Left lobe of liver (tissue), 2 donors: ENCODE measurements at regions not wholly inside any gene's neighbourhood (a gene's known extent, or its start where the extent isn't known, plus 50 kb on each side); places are given as distances from the start of the nearest gene placed in this dataset.

ENCODE experiments used
- ATAC-seq: fragments of 200-7000 bp; cut with Tn5 transposase; one replicate; pipeline ENCODE4 v1.9.1; 2020; ENCODE audit warnings: mild to moderate bottlenecking, moderate library complexity
- DNase-seq: peaks from one replicate; pipeline ENCODE4 v3.0.0-alpha.2; 2020; ENCODE audit warnings: low spot score
- donor health status: DM: no; HTN: no; CAD: no; lungs with moderate emphysema.
- donor health status: DM: no; HTN: yes; CAD: no.

DNA sequence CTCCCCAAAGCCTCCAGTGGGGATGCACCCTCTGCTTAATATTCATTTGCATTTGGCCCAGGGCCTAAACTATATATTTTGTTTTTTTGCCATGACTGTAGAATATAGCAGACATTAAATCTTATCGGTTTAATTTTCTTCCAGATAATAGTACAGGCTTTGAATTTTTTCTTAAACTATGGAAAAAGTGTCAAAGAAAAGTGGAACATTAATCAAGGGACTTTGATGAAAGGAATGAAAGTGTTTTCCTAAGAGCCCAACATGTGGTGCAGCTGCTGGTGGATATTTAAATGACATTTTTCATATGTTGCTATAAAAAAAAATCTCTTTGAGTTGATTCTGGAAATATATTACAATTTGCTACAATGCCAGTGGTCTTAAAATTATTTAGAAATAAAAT is 346.8 kb downstream of the CYP26B1 start:
- no peak for DNase-seq
- no peak for ATAC-seq

DNA sequence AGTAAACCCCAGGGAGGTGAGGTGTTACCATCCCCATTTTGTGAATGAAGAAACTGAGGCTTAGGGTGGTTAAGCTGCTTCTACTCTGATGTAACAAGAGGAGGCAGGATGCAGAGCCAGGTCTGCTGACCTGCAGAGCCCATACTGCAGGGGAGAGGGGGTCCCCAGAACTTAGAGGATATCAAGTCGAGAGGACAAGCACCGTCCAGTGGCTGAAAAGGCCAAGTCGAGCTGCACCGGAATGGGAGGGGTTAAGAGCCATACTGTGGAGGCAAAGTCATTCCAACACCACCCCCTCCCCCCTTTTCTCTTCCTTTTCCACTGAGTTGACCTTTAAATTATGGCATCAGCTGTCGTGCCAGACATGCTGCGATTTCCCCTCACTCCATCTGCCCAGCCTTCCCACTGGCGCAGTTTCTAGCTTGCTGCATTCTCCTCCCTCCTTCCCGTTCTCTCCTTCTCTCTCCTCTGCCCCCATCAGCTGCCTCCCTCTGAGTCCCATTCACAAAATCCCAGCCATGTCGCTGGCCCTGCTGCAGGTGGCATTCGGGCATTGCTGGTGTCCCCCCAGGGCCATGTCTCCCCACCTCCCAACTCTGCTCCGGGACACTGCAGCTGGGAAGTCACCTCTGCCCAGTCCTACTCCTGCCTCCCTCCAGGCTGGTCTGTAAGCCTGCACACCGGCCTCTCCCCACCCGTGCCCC is 346.9 kb downstream of the DYSF start:
- DNase-seq (no peak), ATAC-seq (no peak)

DNA sequence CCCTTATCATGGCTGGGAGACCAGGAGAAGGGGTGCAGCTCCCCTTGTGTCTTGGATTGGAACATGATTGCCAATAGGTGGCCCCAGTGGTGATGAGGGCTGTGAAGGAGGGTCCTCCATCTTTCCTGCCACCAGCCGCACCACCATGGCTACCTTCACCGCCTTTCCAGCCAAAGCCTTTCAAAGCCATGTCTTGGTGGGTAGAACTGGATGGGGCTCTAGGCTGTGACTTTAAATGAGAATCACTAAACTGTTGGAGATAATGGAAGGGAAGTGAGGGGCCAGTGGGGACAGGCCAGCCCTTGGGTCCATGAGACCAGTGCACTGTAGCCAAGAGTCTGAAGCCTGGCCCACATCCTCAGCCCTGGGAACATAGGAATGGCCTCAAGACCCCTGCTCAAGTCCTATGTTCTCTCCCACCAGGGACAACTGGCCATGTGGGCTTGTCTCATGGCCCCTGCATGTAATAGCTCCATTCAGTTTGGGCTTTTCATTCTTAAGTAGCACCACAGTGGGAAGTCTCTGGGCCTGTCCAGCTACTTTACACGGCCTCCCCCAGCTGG is 345.7 kb downstream of the DYSF start:
- no peak for DNase-seq
- no peak for ATAC-seq

GRCh38 chr2:71798266-71799012 is 345.1 kb downstream of the DYSF start:
- DNase-seq (peak; percentile 73), ATAC-seq (peak; percentile 96)

DNA sequence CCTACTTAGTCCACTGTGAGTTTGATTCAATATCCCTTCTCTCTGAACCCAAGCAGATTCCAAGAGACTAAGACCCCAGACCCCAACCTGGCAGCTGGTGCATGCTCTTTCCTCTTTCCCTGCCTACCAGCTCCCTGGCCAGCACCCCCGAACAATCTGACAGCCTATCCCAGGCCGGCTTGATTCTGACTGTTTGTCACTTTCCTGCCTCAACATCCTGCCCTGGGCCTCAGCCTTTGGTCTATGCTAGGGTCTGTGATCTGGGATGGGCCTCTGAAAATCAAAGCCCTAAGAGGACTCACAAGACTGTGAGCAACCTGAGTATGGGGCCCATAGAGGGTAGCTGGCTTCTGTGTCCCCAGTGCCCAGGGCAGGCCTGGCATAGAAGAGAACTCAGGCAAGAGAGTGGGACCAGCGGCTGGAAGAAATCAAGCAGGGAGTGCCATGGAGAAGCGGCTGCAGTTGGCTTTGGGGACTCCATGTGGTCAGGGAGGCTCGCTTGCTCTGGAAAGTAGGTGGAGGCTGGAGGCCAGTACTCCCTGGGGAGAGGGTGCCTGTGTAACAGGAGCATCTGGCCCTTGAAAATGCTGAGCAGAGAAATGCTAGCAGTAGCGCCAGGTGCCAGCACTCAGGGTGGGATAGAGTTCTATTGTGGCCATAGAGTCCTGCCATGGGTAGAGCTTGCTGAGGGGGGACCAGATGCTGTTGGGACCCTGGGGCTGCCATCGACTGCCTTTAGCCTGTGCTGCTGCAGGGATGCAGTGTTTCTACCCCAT is 343.9 kb downstream of the DYSF start:
- DNase-seq (no peak), ATAC-seq (no peak)

- ATAC-seq (no peak), DNase-seq (no peak)
Measured at GRCh38 chr2:71796174-71796593, 342.8 kb downstream of the DYSF start.

DNA sequence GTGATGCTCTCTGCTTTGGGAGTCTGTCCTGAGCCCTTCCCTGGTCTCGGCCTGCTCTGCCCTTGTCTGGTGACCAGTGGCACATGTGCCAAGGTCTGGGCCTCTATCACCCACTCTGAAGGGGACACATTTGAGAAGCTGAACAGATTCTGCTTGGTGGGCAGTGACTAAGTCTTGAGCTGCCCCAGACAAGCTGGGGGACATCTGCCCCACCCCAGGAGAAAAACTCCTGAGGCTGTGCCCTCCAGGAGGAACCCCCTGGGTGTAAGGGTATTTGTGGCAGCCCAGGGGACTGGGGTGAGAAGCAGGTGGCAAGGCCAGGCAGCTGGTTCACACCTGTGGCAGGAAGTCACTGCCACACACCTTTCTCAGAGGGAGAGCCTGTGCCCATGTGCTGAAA is 342.1 kb downstream of the DYSF start:
- ATAC-seq (no peak), DNase-seq (no peak)

DNA sequence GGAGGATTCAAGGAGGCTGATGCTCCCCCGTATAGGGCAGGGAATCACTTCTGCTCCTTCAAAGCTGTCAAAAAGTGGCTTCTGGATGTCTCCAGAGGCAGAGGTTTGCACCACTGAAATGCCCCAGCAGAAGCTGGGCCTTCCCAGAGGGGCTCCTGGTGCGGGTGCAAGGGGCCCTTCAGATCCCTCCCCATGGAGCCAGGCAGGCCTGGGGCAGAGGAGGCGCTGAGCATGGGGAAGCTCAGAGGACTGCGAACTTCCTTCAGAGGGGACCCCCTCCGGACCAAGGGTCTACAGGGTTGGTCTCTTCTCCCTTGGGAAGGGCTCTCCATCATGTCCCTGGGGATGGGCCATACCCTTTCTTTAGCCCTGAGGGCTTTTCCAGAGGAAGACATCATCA is 341.2 kb downstream of the DYSF start:
- no peak for DNase-seq
- no peak for ATAC-seq

GRCh38 chr2:71793926-71794325 is 340.6 kb downstream of the DYSF start:
- no peak for ATAC-seq
- no peak for DNase-seq

GRCh38 chr2:71792926-71793761 is 339.8 kb downstream of the DYSF start:
- DNase-seq (no peak), ATAC-seq (no peak)

GRCh38 chr2:71791501-71792135 is 338.3 kb downstream of the DYSF start:
- no peak for ATAC-seq
- no peak for DNase-seq

DNA sequence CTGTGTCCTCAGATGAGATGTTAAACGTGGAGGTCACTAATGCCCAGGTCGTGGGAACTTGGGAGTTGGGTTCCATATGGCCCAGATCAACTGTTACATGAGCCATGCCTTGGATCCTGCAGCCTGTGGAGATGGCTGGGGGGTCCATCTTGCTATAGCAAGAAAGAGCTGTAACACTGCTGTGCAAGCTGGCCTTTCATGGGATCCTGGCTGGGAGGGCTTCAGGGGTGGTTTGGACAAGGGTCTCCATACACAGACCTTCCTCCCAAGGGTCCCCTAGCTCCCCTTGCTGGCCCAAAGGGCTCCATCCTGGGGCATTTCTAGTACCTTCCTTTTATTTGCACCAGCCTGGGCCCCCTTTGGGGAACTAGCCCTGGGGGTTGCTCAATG is 337.7 kb downstream of the DYSF start:
- ATAC-seq = no peak

DNA sequence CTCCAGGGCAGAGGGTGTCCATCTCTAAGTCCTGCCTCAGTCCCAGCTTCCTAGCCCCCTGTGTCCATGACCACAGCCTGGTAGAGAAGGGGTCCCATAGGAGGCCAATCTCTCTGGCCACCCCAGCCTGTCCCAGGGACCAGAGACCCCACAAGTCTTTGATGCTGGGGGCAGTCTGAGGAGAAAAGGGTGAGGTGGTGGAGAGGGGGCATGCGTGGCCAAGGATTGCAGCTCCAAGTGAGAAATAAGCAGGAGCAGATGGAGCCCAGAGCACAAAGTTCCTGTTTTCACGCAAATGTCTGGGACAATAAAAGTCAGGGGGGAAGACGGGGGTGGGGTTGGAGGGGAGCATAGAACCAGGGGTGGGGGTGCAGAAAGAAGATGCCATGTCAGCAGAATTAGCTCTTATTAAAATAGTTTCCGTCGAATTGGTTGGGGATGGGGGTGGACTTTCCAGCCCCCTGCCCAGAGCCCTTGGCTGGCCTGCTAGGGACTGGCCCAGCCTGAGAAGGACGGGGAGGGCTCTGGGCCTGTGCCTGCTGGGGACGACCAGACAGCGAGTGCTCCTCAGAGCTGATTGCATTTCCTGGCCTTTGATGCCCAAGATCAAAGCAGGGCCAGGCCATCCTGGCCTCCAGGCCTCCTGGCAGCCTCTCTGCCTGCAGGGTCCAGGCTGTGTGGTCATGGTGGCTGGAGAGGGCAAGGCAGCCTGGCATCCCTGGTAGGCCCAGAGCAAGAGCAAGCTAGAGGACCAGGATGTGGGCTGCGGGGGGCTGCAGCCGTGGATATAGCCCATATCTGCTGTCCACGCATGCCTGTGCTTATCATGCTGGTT is 337.1 kb downstream of the DYSF start:
- DNase-seq (peak; percentile 10), ATAC-seq (no peak)

More for the DNA sequence above, 337.7 kb downstream of the DYSF start:
- DNase-seq = no peak

GRCh38 chr2:71789556-71790204 is 336.3 kb downstream of the DYSF start:
- DNase-seq (peak; percentile 24), ATAC-seq (no peak)

GRCh38 chr2:71788601-71789240 is 335.4 kb downstream of the DYSF start:
- ATAC-seq = no peak
- DNase-seq = peak; percentile 24

DNA sequence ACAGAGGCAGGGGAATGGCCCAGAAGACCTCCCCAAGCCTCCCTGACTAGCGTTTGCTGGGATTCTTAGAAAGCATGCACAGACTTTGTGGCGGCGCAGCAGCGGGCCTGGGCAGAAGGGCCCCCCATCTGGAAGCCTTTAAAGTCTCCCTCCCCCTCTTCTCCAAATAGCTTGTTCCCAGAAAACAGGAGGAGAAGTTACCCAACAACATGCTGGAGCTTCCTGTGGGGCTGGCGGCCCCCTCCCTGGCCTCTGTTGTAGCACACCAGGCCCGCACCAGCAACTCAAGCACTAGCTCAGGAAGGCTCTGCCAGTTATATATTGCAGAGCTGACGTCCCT is 334.8 kb downstream of the DYSF start:
- DNase-seq = peak; percentile 22
- no peak for ATAC-seq

- DNase-seq = peak; percentile 39
Measured at GRCh38 chr2:71787476-71788185, 334.3 kb downstream of the DYSF start.

DNA sequence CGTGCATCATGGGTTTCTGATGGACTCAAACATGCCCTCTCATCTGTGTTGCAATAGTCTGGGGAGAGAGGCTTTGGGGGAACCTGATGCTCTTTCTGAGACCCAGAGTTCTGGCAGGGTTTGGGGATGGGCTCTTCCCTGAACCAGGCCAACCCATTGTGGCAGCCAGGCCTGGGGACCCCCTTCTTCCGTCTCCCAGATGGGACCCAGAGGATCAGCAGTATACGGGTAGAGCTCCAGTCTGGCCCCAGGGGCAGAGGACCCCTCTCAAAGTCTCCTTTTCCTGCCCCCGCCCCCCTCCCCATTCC is 333.7 kb downstream of the DYSF start:
- ATAC-seq = no peak
- no peak for DNase-seq

More at GRCh38 chr2:71787476-71788185, 334.3 kb downstream of the DYSF start:
- no peak for ATAC-seq
